ENCODE measurements at regions not wholly inside any gene's neighbourhood (a gene's known extent, or its start where the extent isn't known, plus 50 kb on each side); places are given as distances from the start of the nearest gene placed in this dataset.

- Histone ChIP-seq H3K27me3 (ENCODE audit: low read length) (no peaks in the 10 kb centered on the region), H3K27ac (ENCODE audit: low read length) (no peak overlapping the region), H2AFZ (ENCODE audit: low read length) (no peak overlapping the region), H3K79me2 (ENCODE audit: low read length) (no peaks in the 10 kb centered on the region), H3K4me3 (ENCODE audit: low read length) (no peak overlapping the region), H3K9me2 (replicated peaks; ENCODE audit: low read length) (no peaks in the 10 kb centered on the region), H3F3A (ENCODE audit: low read length, unreplicated experiment) (no peaks in the 10 kb centered on the region), H3K4me1 (ENCODE audit: insufficient read depth, low read length) (no peaks in the 10 kb centered on the region; the same call in 1 of the 2 replicates), H3K9ac (ENCODE audit: low read length) (no peak overlapping the region), H3K36me3 (ENCODE audit: low read depth, low read length) (no peaks in the 10 kb centered on the region), H3K9me3 (ENCODE audit: low read length) (peaks cover 10% of the 10 kb centered on the region; the same call in 1 of the 2 replicates), H3K4me2 (ENCODE audit: low read length) (no peak overlapping the region), H4K20me1 (ENCODE audit: low read length) (no peaks in the 10 kb centered on the region)
- DNase-seq (no peak), ATAC-seq (no peak)
- ChIA-PET POLR2A (ENCODE audit: unreplicated experiment) (no interaction called here), CTCF (no interaction called here)
- intact Hi-C loops (cut with micrococcal nuclease) = no loop called here
- BruUV-seq (replicated peaks) = no TSS peak
- TF ChIP-seq, protein P1, sequence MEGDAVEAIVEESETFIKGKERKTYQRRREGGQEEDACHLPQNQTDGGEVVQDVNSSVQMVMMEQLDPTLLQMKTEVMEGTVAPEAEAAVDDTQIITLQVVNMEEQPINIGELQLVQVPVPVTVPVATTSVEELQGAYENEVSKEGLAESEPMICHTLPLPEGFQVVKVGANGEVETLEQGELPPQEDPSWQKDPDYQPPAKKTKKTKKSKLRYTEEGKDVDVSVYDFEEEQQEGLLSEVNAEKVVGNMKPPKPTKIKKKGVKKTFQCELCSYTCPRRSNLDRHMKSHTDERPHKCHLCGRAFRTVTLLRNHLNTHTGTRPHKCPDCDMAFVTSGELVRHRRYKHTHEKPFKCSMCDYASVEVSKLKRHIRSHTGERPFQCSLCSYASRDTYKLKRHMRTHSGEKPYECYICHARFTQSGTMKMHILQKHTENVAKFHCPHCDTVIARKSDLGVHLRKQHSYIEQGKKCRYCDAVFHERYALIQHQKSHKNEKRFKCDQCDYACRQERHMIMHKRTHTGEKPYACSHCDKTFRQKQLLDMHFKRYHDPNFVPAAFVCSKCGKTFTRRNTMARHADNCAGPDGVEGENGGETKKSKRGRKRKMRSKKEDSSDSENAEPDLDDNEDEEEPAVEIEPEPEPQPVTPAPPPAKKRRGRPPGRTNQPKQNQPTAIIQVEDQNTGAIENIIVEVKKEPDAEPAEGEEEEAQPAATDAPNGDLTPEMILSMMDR (conservative IDR thresholded peaks at IDR 0.05; ENCODE audit: low read depth, low read length) = no peak
- TF ChIP-seq EZH2phosphoT487 (IDR thresholded peaks at IDR 0.05; ENCODE audit: borderline replicate concordance, low read length) (no peak), EZH2 (IDR thresholded peaks at IDR 0.05; ENCODE audit: low read length, unreplicated experiment) (no peak)
Observed at GRCh38 chr1:219039017-219039681, 134.5 kb upstream of the LYPLAL1 start.

GRCh38 chr1:219039682-219040154 is 134.0 kb upstream of the LYPLAL1 start:
- Histone ChIP-seq H3K4me1 (ENCODE audit: insufficient read depth, low read length) (no peaks in the 10 kb centered on the region; the same call in 1 of the 2 replicates), H3K79me2 (ENCODE audit: low read length) (no peaks in the 10 kb centered on the region), H3K27me3 (ENCODE audit: low read length) (no peaks in the 10 kb centered on the region), H4K20me1 (ENCODE audit: low read length) (no peaks in the 10 kb centered on the region), H3K9me3 (ENCODE audit: low read length) (peaks cover 10% of the 10 kb centered on the region; the same call in 1 of the 2 replicates), H3K36me3 (ENCODE audit: low read depth, low read length) (no peaks in the 10 kb centered on the region), H3K4me2 (ENCODE audit: low read length) (no peak overlapping the region), H2AFZ (ENCODE audit: low read length) (no peak overlapping the region), H3F3A (ENCODE audit: low read length, unreplicated experiment) (no peaks in the 10 kb centered on the region), H3K9me2 (replicated peaks; ENCODE audit: low read length) (no peaks in the 10 kb centered on the region), H3K9ac (ENCODE audit: low read length) (no peak overlapping the region), H3K27ac (ENCODE audit: low read length) (no peak overlapping the region), H3K4me3 (ENCODE audit: low read length) (no peak overlapping the region)
- intact Hi-C loops (cut with micrococcal nuclease) = no loop called here
- ATAC-seq (no peak), DNase-seq (no peak)
- no TSS peak for BruUV-seq (replicated peaks)
- POLR2A ChIA-PET (ENCODE audit: unreplicated experiment) = no interaction called here
- TF ChIP-seq EZH2 (IDR thresholded peaks at IDR 0.05; ENCODE audit: low read length, unreplicated experiment) = no peak
- TF ChIP-seq, protein P1 (conservative IDR thresholded peaks at IDR 0.05; ENCODE audit: low read depth, low read length) = no peak
- no peak for TF ChIP-seq EZH2phosphoT487 (IDR thresholded peaks at IDR 0.05; ENCODE audit: borderline replicate concordance, low read length)
- CTCF ChIA-PET = no interaction called here

GRCh38 chr1:219040291-219040690 is 133.4 kb upstream of the LYPLAL1 start:
- DNase-seq = no peak
- Histone ChIP-seq H3K27ac (ENCODE audit: low read length) (no peak overlapping the region), H4K20me1 (ENCODE audit: low read length) (no peaks in the 10 kb centered on the region), H3K4me1 (ENCODE audit: insufficient read depth, low read length) (no peaks in the 10 kb centered on the region; the same call in 1 of the 2 replicates), H3F3A (ENCODE audit: low read length, unreplicated experiment) (no peaks in the 10 kb centered on the region), H3K36me3 (ENCODE audit: low read depth, low read length) (no peaks in the 10 kb centered on the region), H3K79me2 (ENCODE audit: low read length) (no peaks in the 10 kb centered on the region), H3K9ac (ENCODE audit: low read length) (no peak overlapping the region), H2AFZ (ENCODE audit: low read length) (no peak overlapping the region), H3K9me2 (replicated peaks; ENCODE audit: low read length) (no peaks in the 10 kb centered on the region), H3K9me3 (ENCODE audit: low read length) (peaks cover 10% of the 10 kb centered on the region; the same call in 1 of the 2 replicates), H3K27me3 (ENCODE audit: low read length) (no peaks in the 10 kb centered on the region), H3K4me3 (ENCODE audit: low read length) (no peak overlapping the region), H3K4me2 (ENCODE audit: low read length) (no peak overlapping the region)
- CTCF ChIA-PET = no interaction called here
- no peak for ATAC-seq
- POLR2A ChIA-PET (ENCODE audit: unreplicated experiment) = no interaction called here
- TF ChIP-seq, protein P1 (conservative IDR thresholded peaks at IDR 0.05; ENCODE audit: low read depth, low read length) = no peak
- TF ChIP-seq EZH2 (IDR thresholded peaks at IDR 0.05; ENCODE audit: low read length, unreplicated experiment) = no peak
- TF ChIP-seq EZH2phosphoT487 (IDR thresholded peaks at IDR 0.05; ENCODE audit: borderline replicate concordance, low read length) = no peak
- no TSS peak for BruUV-seq (replicated peaks)
- intact Hi-C loops (cut with micrococcal nuclease) = no loop called here
